ENCODE measurements at regions not wholly inside any gene's neighbourhood (a gene's known extent, or its start where the extent isn't known, plus 50 kb on each side); places are given as distances from the start of the nearest gene placed in this dataset.

DNA sequence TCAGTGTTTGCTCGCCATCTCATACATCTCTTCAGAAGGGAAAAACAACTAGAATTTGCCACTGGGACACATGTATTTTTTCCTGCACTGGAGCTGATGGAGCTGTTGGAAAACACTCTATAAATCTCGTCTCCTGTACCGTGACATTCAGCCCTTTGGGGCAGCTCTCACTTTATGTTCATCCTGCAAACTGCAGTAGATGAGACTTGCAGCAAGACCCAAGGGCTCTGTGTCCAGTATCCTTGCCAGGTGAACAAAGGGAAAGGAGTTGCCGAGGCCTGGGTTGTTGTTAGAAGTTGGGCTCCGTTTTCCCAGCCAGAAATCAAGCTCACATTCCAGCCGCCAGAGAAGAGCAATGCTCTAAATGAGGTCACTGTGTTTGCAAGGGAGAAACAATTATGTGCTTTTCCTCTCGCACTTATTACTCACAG lies 285.1 kb downstream of the SLC4A3 start:
- TF ChIP-seq, protein P1, sequence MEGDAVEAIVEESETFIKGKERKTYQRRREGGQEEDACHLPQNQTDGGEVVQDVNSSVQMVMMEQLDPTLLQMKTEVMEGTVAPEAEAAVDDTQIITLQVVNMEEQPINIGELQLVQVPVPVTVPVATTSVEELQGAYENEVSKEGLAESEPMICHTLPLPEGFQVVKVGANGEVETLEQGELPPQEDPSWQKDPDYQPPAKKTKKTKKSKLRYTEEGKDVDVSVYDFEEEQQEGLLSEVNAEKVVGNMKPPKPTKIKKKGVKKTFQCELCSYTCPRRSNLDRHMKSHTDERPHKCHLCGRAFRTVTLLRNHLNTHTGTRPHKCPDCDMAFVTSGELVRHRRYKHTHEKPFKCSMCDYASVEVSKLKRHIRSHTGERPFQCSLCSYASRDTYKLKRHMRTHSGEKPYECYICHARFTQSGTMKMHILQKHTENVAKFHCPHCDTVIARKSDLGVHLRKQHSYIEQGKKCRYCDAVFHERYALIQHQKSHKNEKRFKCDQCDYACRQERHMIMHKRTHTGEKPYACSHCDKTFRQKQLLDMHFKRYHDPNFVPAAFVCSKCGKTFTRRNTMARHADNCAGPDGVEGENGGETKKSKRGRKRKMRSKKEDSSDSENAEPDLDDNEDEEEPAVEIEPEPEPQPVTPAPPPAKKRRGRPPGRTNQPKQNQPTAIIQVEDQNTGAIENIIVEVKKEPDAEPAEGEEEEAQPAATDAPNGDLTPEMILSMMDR (IDR thresholded peaks at IDR 0.05): no peak
- no peak for TF ChIP-seq POLR2A (IDR thresholded peaks at IDR 0.05)
